PC-9 (cell line): ENCODE measurements at regions not wholly inside any gene's neighbourhood (a gene's known extent, or its start where the extent isn't known, plus 50 kb on each side); places are given as distances from the start of the nearest gene placed in this dataset.

Experiments used
- BruUV-seq: library from RNA; stranded (reverse); fragments of 400-500 nt; replicated peaks from 2 replicates; lab custom pipeline; 2021; lab: Mats Ljungman, UMichigan
- CTCF ChIA-PET: fragments of 300-600 bp; sonication (Branson Sonifier 250); formaldehyde crosslinking; loops from one replicate; lab custom pipeline; 2022; ENCODE audit warnings: antibody characterized with exemption; lab: Charles Lee
- POLR2A ChIA-PET: fragments of 300-600 bp; sonication (Branson Sonifier 250); formaldehyde crosslinking; loops from one replicate; lab custom pipeline; 2022; ENCODE audit warnings: antibody characterized with exemption; ENCODE audit not compliant: unreplicated experiment; lab: Charles Lee
- DNase-seq, 2 experiments: peaks; one replicate each; pipeline versions ENCODE4 v3.0.0 to v3.0.0-alpha.2; 2015 to 2022; ENCODE audit warnings: mixed read lengths in 1 of 2
- H2AFZ ChIP-seq: fragments of 200-600 bp; sonication (generic); 2 replicates; pipeline ENCODE4 v1.8.1; 2017; ENCODE audit warnings: antibody characterized with exemption
- H3F3A ChIP-seq: fragments of 200-600 bp; sonication (generic); 2 replicates; pipeline ENCODE4 v1.8.1; 2017; ENCODE audit warnings: antibody characterized with exemption, mild to moderate bottlenecking, low read depth; ENCODE audit not compliant: insufficient read depth
- H3K27ac ChIP-seq: fragments of 200-600 bp; sonication (generic); 2 replicates; pipeline ENCODE4 v1.6.1; 2016; ENCODE audit warnings: mixed run types
- H3K27me3 ChIP-seq: fragments of 200-600 bp; sonication (generic); 2 replicates; pipeline ENCODE4 v1.6.1; 2016; ENCODE audit warnings: low read depth, mixed run types; ENCODE audit not compliant: insufficient read depth
- H3K36me3 ChIP-seq: fragments of 200-600 bp; sonication (generic); 2 replicates; pipeline ENCODE4 v1.6.1; 2016; ENCODE audit warnings: low read depth, mixed run types
- H3K4me1 ChIP-seq: fragments of 200-600 bp; sonication (generic); replicated peaks from 2 replicates; pipeline ENCODE4 v1.6.1; 2016; ENCODE audit warnings: mixed run types; ENCODE audit not compliant: insufficient read depth
- H3K4me2 ChIP-seq: fragments of 200-600 bp; sonication (generic); 2 replicates; pipeline ENCODE4 v1.6.1; 2017; ENCODE audit warnings: mixed run types
- H3K4me3 ChIP-seq: fragments of 200-600 bp; sonication (generic); 2 replicates; pipeline ENCODE4 v1.6.1; 2016; ENCODE audit warnings: mixed run types
- H3K79me2 ChIP-seq: fragments of 200-600 bp; sonication (generic); 2 replicates; pipeline ENCODE4 v1.6.1; 2017; ENCODE audit warnings: low read depth, mixed run types
- H3K9me2 ChIP-seq: fragments of 200-600 bp; sonication (generic); 2 replicates; pipeline ENCODE4 v1.8.1; 2017; ENCODE audit warnings: mild to moderate bottlenecking; ENCODE audit not compliant: insufficient read depth
- H3K9me3 ChIP-seq: fragments of 200-600 bp; sonication (generic); 2 replicates; pipeline ENCODE4 v1.8.1; 2016; ENCODE audit warnings: low read depth; ENCODE audit not compliant: insufficient read depth
- H4K20me1 ChIP-seq: fragments of 200-600 bp; sonication (generic); 2 replicates; pipeline ENCODE4 v1.8.1; 2017; ENCODE audit not compliant: insufficient read depth
- CTCF ChIP-seq: fragments of 200-600 bp; sonication (generic); conservative IDR thresholded peaks from 2 replicates; pipeline ENCODE4 v1.6.1; 2017; ENCODE audit warnings: mixed run types, antibody characterized with exemption, mild to moderate bottlenecking, moderate library complexity
- EZH2 ChIP-seq: fragments of 200-600 bp; sonication (generic); IDR thresholded peaks from 2 replicates; pipeline ENCODE4 v1.8.0; 2017; ENCODE audit warnings: antibody characterized with exemption, low read depth
- intact Hi-C: fragments of 100-400 bp; cut with micrococcal nuclease; formaldehyde crosslinking; loops from one replicate; pipeline ENCODE4 v1.10.0; 2022; ENCODE audit not compliant: unreplicated experiment

GRCh38 chr11:45051621-45052020, 94.8 kb upstream of the PRDM11 start:
- ChIA-PET CTCF (no interaction called here), POLR2A (no interaction called here)
- no peak for DNase-seq
- Histone ChIP-seq H3K9me2 (no peaks in the 10 kb centered on the region), H3K27me3 (0 out of 2 replicates have a peak, but pooled peaks cover 9% of the 10 kb centered on the region), H3K9me3 (no peaks in the 10 kb centered on the region), H3K36me3 (no peaks in the 10 kb centered on the region), H2AFZ (no peak overlapping the region), H3K4me2 (no peak overlapping the region), H3K27ac (no peak overlapping the region), H3K79me2 (no peaks in the 10 kb centered on the region), H4K20me1 (no peaks in the 10 kb centered on the region), H3K4me3 (no peak overlapping the region), H3F3A (no peaks in the 10 kb centered on the region), H3K4me1 (no peaks in the 10 kb centered on the region)
- BruUV-seq: no TSS peak
- intact Hi-C loops: no loop called here
- no peak for TF ChIP-seq EZH2
- TF ChIP-seq CTCF: no peak

GRCh38 chr11:45052361-45052760, 94.1 kb upstream of the PRDM11 start:
- Histone ChIP-seq H3K4me3 (no peak overlapping the region), H3K9me3 (no peaks in the 10 kb centered on the region), H3K4me1 (no peaks in the 10 kb centered on the region), H3F3A (no peaks in the 10 kb centered on the region), H3K27ac (no peak overlapping the region), H2AFZ (no peak overlapping the region), H3K27me3 (0 out of 2 replicates have a peak, but pooled peaks cover 9% of the 10 kb centered on the region), H3K9me2 (no peaks in the 10 kb centered on the region), H3K4me2 (no peak overlapping the region), H3K79me2 (no peaks in the 10 kb centered on the region), H3K36me3 (no peaks in the 10 kb centered on the region), H4K20me1 (no peaks in the 10 kb centered on the region)
- ChIA-PET CTCF (no interaction called here), POLR2A (no interaction called here)
- DNase-seq: no peak
- TF ChIP-seq EZH2 (no peak), CTCF (no peak)
- intact Hi-C loops: no loop called here
- no TSS peak for BruUV-seq

GRCh38 chr11:45053736-45054446, 92.5 kb upstream of the PRDM11 start:
- Histone ChIP-seq H3K36me3 (no peaks in the 10 kb centered on the region), H2AFZ (no peak overlapping the region), H3K4me1 (no peaks in the 10 kb centered on the region), H3K4me3 (no peak overlapping the region), H3K4me2 (no peak overlapping the region), H3K27me3 (0 out of 2 replicates have a peak, but pooled peaks cover 9% of the 10 kb centered on the region), H4K20me1 (no peaks in the 10 kb centered on the region), H3K27ac (no peak overlapping the region), H3F3A (no peaks in the 10 kb centered on the region), H3K79me2 (no peaks in the 10 kb centered on the region), H3K9me2 (no peaks in the 10 kb centered on the region), H3K9me3 (no peaks in the 10 kb centered on the region)
- TF ChIP-seq CTCF: no peak
- no TSS peak for BruUV-seq
- no peak for DNase-seq
- CTCF ChIA-PET: no interaction called here
- intact Hi-C loops: no loop called here
- POLR2A ChIA-PET: no interaction called here
